H1 (cell line): ENCODE measurements at regions not wholly inside any gene's neighbourhood (a gene's known extent, or its start where the extent isn't known, plus 50 kb on each side); places are given as distances from the start of the nearest gene placed in this dataset.

Experiments
- BRCA1 ChIP-seq: IDR thresholded peaks from 2 replicates; pipeline ENCODE4 v1.6.1; 2012; ENCODE audit warnings: low read depth, low read length, improper control_type of control experiment
- CBX8 ChIP-seq: fragments of 300-800, 300-1000 bp; sonication (generic); IDR thresholded peaks from 2 replicates; pipeline ENCODE4 v1.7.1; 2016; ENCODE audit warnings: low read depth, low read length, borderline replicate concordance
- CHD7 ChIP-seq: fragments of 300-600 bp; sonication (generic); IDR thresholded peaks from 2 replicates; pipeline ENCODE4 v1.7.1; 2012; ENCODE audit warnings: low read length, moderate library complexity, mild to moderate bottlenecking, inconsistent platforms; ENCODE audit not compliant: insufficient replicate concordance
- CREB1 ChIP-seq: IDR thresholded peaks from 2 replicates; pipeline ENCODE4 v1.6.1; 2012; ENCODE audit warnings: inconsistent platforms
- FOSL1 ChIP-seq: IDR thresholded peaks from 2 replicates; pipeline ENCODE4 v1.6.1; 2011; ENCODE audit warnings: mild to moderate bottlenecking, low read depth, low read length, moderate library complexity; ENCODE audit not compliant: insufficient read depth
- NANOG ChIP-seq: IDR thresholded peaks from 2 replicates; pipeline ENCODE4 v1.6.1; 2011; ENCODE audit warnings: low read length, low read depth, mild to moderate bottlenecking, inconsistent platforms; ENCODE audit not compliant: insufficient read depth, poor library complexity, severe bottlenecking
- PHF8 ChIP-seq: fragments of 200-600 bp; sonication (generic); conservative IDR thresholded peaks from 2 replicates; pipeline ENCODE4 v1.7.1; 2012; ENCODE audit warnings: low read depth, mild to moderate bottlenecking, inconsistent platforms, low read length, moderate library complexity
- RBBP5 ChIP-seq: IDR thresholded peaks from 2 replicates; pipeline ENCODE4 v1.7.1; 2012; ENCODE audit warnings: low read depth, mild to moderate bottlenecking, inconsistent platforms, low read length, moderate library complexity, borderline replicate concordance

- TF ChIP-seq CHD7 (no peak), NANOG (no peak), PHF8 (no peak), BRCA1 (no peak), FOSL1 (no peak), CREB1 (no peak), CBX8 (no peak), RBBP5 (no peak)
These were observed 556.3 kb upstream of the ARGLU1 start (continued) for GRCh38 chr13:107124129-107124718.
